Ammon's horn (tissue), 1 donor: ENCODE measurements at regions not wholly inside any gene's neighbourhood (a gene's known extent, or its start where the extent isn't known, plus 50 kb on each side); places are given as distances from the start of the nearest gene placed in this dataset.

Experiments used
- DNase-seq: peaks from one replicate; pipeline ENCODE4 v3.0.0-alpha.2; 2016; ENCODE audit warnings: low spot score

DNA sequence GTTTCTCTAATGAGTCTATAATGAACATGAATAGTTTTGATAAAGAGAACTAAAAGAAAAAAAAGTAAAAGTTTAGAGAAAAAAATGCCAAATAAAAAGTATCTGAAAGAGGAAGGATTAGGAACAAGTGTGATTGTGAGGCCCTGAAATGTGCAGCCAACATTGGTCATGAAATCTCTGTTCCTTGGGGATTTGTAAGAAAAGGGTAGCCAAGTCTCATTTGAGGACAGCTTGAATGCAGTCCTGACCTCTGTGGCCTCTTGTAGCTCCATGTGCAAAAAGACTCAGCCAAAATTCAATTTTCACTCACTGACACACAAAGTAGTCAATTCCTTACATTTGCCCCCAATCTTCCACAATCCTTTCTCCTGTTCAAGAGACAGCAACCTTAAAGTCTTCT, 167.9 kb downstream of the KLF12 start:
- DNase-seq = peak; percentile 20

DNA sequence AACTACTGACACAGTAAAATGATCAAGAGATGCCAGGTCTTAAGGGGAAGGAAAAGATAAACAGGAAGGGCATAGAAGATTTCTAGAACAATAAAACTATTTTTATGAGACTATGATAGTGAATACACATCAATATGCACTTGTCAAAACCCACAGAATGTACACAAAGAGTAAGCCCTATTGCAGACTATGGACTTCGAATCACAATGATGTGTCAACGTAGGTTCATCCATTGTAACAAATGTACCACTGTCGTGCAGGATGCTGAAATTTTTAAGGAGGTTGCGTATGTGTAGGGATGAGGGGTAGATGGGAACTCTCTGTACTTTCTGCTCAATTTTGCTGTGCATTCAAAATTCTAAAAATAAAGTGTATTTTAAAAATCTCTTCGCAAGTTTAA, 171.9 kb downstream of the KLF12 start:
- DNase-seq = no peak

DNA sequence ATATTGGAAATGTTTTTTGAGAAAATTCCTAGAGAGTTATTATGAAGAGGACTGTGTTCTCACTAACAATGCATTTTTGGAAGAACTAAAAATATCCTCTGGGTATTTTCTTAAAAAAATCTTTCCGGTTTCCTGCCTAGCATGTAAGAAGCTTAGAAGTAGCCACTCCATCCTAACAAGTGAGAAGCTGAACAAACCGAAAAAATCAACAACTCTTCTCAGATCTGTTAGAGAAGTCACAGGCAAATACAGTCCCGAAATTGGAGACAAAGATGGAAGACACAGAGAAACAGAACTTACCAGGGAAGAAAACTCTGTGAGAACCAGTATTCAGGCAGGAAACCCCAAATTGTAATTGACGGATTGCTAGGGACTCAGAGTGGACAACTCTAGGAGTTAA, 173.0 kb downstream of the KLF12 start:
- DNase-seq = no peak

DNA sequence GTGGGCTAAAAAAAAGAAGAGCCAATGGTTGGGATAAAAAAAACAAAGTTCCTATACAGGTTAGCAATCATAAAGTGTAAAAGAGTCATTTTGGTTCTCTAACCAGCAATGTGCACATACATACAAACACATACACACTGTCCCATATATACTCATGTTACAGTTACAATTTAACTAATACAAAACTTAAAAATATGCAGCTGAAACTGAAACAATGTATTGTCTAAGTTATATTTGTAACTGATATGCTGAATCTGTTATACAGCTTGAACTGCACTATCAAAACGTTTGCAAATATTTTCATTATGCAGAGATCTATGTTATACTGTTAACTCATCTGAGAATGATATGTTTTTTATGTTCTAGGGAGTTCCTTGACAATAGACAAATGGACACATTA, 173.7 kb downstream of the KLF12 start:
- no peak for DNase-seq

DNA sequence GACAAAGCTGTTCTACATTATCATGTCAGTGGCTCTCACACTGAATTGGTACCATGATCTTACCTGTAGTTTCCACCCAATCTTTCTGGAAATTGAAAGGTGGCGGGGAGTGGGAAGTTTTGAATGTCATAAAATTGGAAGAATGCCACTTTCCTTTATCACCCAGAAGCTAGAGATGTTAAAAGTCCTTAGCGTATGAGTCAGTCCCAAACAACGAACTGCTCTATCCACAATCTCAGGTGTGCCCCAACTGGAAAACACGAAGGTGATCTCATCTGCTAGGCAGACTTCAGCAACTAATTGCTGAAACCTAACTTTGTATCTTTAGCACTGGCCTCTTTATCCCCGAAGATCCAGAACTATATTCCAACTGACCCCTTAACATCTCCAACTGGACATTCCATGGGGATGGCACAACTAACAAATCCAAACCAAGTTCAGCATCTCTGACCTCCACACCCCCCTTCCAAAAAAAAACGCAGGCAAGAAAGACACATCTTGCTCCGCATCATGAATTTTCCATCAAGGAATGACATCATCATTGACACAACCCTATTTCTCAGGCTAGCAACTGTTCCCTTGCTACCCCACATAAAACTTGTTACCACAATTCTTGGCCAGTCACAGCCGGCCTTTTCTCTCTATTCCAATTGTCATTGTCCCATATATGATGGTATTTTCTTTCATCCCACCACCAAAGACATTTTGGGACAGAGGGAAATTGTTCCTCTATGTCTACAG, 175.4 kb downstream of the KLF12 start:
- DNase-seq = no peak

DNA sequence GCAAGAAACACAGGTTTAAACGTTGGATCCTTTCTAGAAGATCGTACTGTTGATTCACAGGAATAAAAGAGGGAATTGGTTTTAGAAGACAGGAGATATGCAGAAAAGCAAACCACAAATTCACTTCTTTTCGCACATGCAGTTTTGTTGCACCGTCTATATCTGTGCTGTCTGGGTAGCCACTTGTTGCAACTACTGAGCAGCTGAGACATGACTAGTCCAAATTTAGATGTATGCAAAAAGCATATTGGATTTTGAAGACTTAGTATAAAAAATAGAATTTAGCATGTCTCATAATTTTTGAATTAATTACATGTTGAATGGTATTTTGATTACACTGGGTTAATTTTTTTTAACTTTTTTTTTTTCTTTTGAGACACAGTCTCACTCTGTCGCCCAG, 176.3 kb downstream of the KLF12 start:
- no peak for DNase-seq

DNA sequence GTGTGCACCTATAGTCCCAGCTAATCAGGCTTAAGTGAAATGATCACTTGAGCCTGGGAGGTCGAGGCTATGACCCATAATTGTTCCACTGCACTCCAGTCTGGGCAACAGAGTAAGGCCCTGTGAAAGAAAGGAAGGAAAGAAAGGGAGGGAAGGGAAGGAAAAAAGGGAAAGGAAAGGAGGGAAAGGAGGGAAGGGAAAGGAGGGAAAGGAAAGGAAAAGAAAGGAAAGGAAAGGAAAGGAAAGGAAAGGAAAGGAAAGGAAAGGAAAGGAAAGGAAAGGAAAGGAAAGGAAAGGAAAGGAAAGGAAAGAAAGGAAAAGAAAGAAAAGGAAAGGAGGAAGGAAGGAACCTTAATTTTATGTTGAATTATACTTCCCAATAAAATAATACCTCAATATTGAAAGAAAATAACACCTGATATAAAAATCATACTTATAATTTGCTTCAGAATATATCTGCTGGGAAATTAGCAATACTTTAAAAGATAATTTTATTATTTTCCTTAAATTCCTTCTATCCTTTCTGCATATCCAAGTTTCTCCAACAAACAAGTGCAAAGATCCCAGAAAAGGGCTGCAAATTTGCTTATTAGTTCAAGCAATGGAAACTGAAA, 177.3 kb downstream of the KLF12 start:
- no peak for DNase-seq

DNA sequence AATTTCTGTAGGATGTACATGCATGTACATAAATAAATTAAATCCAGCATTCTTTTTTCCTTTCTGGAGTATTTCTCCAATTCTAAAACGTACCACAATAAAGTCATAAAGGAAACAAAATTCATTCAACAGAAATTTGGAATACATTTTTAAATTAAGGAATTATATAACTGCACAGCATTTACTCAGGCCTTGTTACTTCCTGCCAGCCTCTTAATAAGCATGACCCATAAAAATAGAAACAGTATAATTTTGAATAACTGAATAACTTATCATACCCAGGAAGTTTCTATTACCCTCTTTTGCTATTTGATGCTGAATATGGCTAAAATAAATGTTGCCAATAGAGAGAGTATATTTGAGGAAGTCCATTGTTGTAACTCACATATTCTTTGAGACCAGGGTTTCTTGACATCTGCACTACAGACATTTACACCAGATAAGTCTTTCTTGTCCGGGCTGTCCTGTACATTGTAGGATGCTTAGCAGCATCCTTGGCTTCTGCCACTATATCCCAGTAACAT, 178.2 kb downstream of the KLF12 start:
- DNase-seq = no peak

DNA sequence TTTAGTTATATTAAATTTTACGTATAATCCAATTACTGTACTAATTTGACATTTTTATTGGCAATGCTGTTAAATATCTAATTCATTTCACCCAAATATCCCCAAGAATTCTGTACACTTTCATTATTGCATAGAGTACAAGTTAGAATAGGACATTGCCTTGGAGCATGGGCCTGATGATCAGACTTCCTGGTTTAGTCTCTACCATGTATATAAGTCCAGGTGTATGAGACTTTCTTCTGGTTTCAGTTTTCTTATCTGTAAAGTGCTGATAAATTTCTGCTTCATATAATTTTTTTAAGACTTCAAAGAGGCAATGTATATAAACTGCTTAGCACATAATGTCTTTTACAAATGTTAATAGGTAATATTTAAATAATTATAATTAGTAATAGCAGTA, 179.4 kb downstream of the KLF12 start:
- DNase-seq = no peak

DNA sequence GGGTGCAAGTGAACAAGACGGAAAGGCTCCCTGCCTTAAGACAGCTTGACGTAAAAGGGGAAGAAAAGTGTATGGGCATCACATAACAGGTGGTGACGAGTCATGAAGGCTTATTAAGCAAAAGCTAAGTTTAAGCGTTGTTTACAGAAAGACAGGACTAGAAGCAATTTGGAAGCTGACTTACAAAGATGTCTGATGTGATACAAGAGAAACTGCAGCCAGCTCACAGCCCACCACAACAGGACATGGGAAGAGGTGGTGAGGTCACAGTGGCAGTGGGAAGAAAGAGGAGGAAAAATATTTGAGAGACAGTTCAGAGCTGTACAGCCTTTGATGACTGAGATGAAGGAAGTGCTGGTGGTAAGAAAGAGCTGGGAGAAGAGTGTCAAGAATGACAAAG, 181.6 kb downstream of the KLF12 start:
- DNase-seq = no peak

DNA sequence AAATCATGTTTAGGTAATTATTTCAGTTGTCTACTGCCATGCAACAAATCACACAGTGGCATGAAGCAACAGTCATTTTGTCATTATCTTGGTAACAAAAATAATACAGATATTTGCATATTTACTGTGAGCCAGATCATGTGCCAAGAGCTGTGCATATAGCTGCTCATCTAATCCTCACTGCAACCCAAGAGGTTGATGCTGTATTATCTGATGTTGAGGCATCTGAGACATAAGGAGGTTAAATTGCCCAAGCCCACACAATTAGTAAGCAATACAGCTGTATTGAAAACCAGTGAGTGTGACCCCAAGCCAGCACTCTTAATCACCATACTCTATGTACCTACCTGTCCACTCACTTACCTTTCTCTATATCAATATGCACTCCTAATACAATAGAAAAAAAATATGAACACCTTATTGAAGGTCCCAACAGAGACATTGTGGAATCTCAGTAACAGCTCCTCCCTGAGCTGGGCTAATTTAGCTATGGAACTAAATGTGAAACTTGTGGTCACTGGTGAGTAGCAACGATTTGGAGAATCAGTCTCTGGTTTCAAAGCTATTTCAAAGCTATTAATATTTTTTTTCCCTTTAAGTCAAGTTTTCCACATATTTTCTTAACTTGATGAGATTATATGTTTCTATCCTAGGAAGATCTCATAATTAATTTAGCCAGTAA, 185.2 kb downstream of the KLF12 start:
- no peak for DNase-seq

DNA sequence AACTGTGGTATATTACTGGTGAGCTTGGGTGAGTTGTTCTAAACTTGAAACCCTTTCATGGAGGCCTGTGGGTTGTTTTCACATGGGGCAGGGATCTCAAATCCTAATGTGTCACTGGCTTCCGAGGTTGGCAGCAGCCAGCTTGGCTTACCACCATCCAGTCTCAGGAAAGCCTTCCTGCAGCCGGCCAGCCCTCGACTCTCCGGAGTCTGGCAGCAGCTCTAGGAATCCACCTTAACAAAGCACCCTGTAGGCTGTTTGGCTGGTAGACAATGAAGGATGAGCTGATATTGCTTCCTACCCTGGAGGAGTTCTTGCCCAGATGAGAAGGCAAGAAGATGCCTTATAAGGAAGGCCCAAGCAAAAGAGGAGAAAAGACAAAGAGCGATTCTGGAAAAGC, 188.3 kb downstream of the KLF12 start:
- peak; percentile 48 for DNase-seq

DNA sequence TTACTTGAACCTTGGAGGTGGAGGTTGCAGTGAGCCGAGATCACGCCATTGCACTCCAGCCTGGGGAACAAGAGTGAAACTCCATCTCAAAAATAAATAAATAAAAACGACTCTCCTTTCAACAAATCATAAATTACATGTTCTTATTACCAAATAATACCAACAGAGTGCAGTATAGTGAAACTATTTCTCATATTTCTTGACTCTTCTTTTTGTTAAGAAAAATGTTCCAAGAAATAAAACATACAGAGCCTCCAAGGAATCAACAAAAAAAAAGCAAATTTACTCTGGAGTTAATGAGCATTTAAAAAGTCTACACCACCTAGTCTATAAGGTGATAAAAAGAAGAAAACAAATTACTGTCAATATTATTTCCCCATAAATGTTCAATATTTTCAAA, 188.8 kb downstream of the KLF12 start:
- no peak for DNase-seq

DNA sequence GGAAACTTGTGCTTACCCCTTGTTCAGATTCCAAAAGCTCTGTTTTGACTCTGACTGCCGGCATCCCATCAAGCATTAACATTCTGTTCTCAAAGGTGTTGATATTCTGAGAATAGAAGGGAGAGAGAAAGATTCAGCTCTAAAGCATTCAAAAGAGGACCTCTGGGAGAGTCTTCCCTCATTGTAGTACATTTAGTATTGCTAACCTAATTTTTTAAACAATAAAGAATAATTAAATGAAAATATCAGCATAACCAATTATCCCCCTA, 190.3 kb downstream of the KLF12 start:
- DNase-seq = no peak

DNA sequence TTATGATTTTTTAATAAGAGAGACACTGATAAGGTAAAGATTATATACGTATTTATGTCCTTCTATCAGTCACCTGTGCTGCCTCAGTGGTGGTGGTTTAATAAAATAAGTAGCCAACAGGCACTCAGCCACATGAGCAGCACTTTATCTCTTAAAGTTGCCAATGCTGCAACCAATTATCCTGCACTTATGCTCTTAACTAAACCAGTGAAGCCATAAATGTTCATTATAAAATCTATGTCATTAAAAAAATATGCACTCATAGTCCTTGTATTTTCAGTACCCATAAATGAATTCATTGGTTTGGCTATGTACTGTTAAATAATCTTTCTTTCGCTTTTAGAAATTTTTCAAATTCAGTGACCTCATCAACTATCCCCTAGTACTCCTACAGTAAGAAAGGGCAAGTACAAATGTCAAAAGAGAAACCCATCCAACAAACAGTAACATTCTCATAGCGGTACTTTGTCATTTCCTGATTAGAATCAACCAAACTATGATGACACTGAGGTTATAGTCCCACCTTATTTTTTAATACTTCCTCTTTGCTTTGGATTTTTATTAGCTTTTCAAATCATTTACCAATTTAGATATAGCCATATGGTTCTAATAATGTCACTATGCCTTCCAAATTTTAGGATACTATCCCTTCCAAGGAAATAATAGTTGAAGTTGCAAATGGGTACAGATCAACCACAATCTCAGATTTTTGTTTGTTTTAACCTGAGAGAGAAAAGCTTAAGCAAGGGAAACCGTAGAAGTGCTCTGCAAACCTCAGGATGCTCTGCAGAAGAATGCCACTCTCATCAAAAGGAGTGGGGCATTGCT, 190.9 kb downstream of the KLF12 start:
- no peak for DNase-seq

DNA sequence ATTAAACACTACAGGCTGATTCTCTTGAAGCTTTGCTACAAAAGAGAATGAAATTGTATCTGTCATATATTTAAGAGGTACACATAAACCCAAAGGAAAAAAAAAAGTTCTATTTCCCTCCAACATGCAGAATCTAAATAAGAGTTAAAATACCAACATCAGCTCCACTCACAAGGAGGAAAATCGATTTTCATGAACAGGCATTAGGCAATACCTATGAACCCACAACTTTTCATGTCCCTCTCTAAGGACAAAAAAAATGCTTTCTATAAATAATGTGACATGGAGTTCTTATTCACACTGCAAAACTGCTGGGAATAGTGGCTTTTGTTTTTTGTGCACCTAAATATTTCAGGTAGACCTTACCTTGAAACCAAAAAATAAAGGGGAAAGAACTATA, 192.5 kb downstream of the KLF12 start:
- DNase-seq = no peak

DNA sequence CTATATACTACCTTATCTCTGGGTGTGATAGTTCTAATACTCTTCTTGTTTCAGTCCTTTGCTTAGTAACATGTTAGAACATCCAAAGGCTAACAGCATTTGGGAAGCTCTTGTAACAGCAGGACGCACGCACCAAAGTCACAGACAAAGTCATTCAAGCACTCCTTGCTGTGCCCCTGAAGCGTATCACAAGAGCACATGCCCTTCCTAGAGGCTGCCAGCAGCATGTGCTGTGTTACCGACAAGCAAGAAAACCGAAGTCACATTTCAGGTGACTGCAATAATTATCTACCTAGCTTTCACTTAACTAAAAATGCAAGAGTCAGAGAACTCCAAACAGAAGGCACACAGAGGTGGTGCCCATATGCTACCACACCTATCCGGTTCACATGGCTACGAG, 194.1 kb downstream of the KLF12 start:
- DNase-seq = no peak

DNA sequence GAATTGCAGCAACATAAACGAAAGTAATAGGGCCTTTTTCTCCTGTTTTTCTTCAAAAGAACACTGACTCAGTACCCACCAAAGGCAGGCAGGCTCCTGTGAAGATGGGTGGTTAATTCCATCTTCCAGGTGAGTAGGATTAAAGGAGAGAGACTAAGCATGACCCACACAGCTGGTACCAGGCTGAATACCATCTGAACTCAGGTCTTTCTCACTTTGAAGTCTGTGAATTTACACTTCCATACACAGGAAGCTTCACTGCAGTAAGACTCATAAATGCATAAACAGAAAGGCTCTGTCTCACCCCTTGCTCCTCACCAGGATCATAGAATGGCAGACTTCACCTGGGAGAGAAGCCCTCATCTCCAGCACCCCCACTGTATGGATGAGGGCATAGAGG, 194.6 kb downstream of the KLF12 start:
- DNase-seq = no peak

DNA sequence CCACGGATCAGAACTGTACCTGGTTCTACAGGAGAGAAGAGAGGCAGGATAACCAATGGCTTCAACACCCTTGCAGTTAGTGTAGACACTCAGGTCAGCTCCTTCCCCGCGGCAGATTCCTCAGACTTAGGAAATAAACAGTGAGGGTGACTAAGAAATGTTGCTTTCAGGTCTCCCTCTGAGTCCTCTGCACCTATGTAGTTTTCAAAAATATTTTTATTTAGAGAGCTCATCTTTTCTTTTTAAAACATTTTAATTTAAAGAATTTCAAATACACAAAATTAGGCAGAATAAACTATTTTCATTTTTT, 195.2 kb downstream of the KLF12 start:
- DNase-seq = no peak

DNA sequence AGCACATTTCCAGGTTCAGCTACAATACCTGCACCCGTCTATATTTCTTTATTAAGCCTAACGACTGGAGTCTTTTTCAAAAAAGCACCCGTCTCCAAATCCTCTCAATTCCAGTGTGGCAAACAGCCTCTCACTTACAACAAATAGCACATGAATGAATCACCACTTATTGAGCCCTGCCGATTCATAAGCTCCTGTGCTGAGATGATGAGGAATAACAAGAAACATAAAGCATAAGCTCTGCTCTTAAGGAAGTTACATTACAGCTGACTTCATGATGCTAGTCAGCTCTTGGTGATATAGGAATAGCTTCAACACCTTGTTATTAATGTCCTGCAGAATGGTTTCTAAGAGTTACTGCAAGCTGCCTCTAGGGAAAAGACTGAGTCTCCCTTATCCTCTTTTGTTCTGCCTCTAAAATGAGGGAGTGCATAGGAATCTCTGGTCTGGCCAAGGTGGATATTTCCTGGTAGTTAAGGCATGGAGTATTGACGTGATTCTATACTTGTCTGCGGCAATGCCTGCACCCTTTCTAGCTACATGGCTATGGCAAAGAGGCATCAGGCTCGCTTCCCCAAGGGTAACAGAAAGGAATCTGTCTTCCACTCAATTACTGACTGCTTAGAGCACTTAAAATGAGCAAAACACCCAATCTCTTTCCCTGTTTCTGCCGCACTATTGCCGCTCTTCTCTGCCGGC, 195.7 kb downstream of the KLF12 start:
- DNase-seq = peak; percentile 51

DNA sequence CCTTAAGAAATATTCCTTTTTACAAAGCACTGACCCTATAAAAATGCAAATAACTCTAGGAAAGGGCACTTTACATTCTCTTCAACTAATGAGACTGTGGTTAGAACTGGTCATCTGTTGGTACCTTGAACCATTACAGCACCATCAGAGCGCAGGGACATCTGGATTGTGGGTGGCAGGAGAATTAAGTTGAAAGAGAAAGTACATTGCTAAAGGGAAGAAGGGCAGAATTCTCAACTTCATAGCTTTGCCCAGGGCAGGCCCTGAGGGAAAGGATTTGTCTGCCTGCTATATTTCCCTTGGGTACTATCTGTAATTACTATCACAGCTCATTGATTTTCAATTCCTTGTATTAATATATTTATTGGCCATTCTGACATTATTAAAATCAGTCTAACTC, 196.8 kb downstream of the KLF12 start:
- DNase-seq = no peak

DNA sequence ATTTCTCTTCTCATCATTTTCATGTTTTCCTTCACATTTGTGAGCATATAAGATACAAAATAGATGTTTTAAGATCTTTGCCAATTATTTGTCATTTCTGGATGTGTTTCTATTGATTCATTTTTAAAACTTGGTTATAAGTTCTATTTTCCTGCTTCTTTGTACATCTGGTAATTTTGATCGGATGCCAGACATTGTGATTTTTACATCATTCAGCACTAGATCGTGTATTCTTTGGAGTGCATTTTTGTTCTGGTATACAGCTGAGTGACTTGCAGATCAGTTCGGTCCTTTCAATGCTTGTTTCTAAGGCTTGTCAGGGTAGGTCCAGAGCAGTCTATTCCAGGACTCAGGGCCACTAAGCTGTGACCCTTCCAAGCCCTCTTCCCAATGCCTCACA, 198.2 kb downstream of the KLF12 start:
- DNase-seq = peak; percentile 24
